ENCODE measurements at regions not wholly inside any gene's neighbourhood (a gene's known extent, or its start where the extent isn't known, plus 50 kb on each side); places are given as distances from the start of the nearest gene placed in this dataset.
A peak's percentile ranks its signal among the peaks of the same experiment; 100 is the strongest.
"Not testable (repeated sequence)": the region's sequence is repeated elsewhere in the genome, so short reads cannot be mapped to it uniquely, and the experiment has no call there.

GRCh38 chr20:53867741-53868351 lies 202.5 kb downstream of the BCAS1 start:
- no peaks in the 10 kb centered on the region for H3K36me3 Mint-ChIP-seq (ENCODE audit: low read depth)
- no peak overlapping the region for H3K4me3 Mint-ChIP-seq
- intact Hi-C loops (cut with micrococcal nuclease): no loop called here
- peaks cover 45% of the 10 kb centered on the region for H3K4me1 Mint-ChIP-seq (ENCODE audit: low read depth)
- peak overlapping the region; percentile 39 for H3K27ac Mint-ChIP-seq
- no peaks in the 10 kb centered on the region for H3K9me3 Mint-ChIP-seq
- H3K27me3 Mint-ChIP-seq: no peaks in the 10 kb centered on the region

- Mint-ChIP-seq H3K36me3 (ENCODE audit: low read depth) (no peaks in the 10 kb centered on the region), H3K9me3 (no peaks in the 10 kb centered on the region), H3K27me3 (no peaks in the 10 kb centered on the region), H3K4me1 (ENCODE audit: low read depth) (peaks cover 44% of the 10 kb centered on the region), H3K27ac (peak overlapping the region; percentile 39), H3K4me3 (no peak overlapping the region)
- intact Hi-C loops (cut with micrococcal nuclease): no loop called here
Measured at GRCh38 chr20:53866794-53867740, 203.3 kb downstream of the BCAS1 start.

- no peaks in the 10 kb centered on the region for H3K36me3 Mint-ChIP-seq (ENCODE audit: low read depth)
- H3K27ac Mint-ChIP-seq: peak overlapping the region; percentile 39
- no peaks in the 10 kb centered on the region for H3K27me3 Mint-ChIP-seq
- no peak overlapping the region for H3K4me3 Mint-ChIP-seq
- intact Hi-C loops (cut with micrococcal nuclease): no loop called here
- no peaks in the 10 kb centered on the region for H3K9me3 Mint-ChIP-seq
- H3K4me1 Mint-ChIP-seq (ENCODE audit: low read depth): peaks cover 43% of the 10 kb centered on the region
Measured at GRCh38 chr20:53865901-53866793, 204.2 kb downstream of the BCAS1 start.

- H3K36me3 Mint-ChIP-seq (ENCODE audit: low read depth); intact Hi-C loops (cut with micrococcal nuclease); H3K4me3 Mint-ChIP-seq; H3K27me3 Mint-ChIP-seq; H3K9me3 Mint-ChIP-seq: not testable (repeated sequence)
- Mint-ChIP-seq H3K27ac (peak overlapping the region; percentile 39), H3K4me1 (ENCODE audit: low read depth) (peaks cover 49% of the 10 kb centered on the region)
Measured at GRCh38 chr20:53864765-53865683, 205.4 kb downstream of the BCAS1 start.

DNA sequence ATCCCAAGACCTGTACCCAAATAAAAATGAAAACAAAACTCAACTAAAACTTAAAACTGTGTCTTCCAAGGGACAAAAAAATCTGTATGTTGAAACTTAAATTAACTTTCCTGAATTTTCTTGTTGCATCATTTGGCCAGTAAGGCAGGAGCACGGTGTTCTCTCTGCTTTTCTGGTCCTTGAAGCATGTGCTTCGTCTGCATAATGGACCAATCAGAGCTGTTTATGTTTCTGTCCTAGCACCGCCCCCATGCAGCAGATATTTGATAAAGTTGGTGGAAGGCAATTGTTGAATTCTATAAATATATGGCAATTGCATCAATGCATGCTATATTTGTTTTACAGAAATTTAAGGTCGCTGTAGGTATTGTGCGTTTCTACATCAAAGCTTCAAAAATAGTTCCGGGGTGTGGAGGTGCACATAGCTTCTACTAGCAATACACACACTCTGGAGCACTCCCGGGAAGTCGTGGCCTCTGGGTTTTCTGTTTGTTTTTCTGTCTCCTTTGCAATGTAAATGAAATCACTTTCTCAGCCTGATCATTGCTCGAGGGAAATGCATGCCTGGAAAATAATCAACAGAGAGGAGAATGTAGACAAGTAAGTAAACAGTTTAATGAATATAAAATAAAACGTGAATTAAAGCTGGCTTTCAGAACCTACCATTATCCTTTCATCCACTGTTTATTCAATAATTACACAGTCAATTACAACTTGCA lies 206.3 kb downstream of the BCAS1 start:
- H3K4me1 Mint-ChIP-seq (ENCODE audit: low read depth): peaks cover 42% of the 10 kb centered on the region
- H3K9me3 Mint-ChIP-seq; H3K27ac Mint-ChIP-seq; H3K4me3 Mint-ChIP-seq; H3K36me3 Mint-ChIP-seq (ENCODE audit: low read depth); H3K27me3 Mint-ChIP-seq; intact Hi-C loops (cut with micrococcal nuclease): not testable (repeated sequence)

DNA sequence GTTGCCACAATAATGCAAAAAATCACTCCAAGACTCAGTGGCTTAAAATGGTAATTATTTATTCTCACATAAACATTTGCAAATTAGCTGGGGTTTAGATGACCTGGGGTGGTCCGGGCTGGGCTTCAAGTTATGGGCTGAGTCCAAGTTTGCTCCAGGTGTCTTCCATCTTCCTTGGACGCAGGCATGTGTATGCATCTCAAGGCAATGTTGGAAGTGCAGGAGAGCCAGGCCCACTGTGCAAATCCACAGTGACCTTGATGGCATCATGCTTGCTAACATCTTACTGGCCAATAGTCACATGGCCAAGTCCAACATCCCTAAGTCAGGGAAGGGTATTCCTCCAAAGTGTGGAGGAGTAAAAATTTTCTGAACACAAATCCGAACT lies 206.9 kb downstream of the BCAS1 start:
- peaks cover 41% of the 10 kb centered on the region for H3K4me1 Mint-ChIP-seq (ENCODE audit: low read depth)
- H3K27me3 Mint-ChIP-seq; H3K27ac Mint-ChIP-seq; H3K4me3 Mint-ChIP-seq; H3K36me3 Mint-ChIP-seq (ENCODE audit: low read depth); H3K9me3 Mint-ChIP-seq; intact Hi-C loops (cut with micrococcal nuclease): not testable (repeated sequence)

- H3K4me3 Mint-ChIP-seq; H3K27ac Mint-ChIP-seq; intact Hi-C loops (cut with micrococcal nuclease); H3K27me3 Mint-ChIP-seq; H3K36me3 Mint-ChIP-seq (ENCODE audit: low read depth); H3K9me3 Mint-ChIP-seq: not testable (repeated sequence)
- peaks cover 43% of the 10 kb centered on the region for H3K4me1 Mint-ChIP-seq (ENCODE audit: low read depth)
Measured at GRCh38 chr20:53863039-53863438, 207.4 kb downstream of the BCAS1 start.

DNA sequence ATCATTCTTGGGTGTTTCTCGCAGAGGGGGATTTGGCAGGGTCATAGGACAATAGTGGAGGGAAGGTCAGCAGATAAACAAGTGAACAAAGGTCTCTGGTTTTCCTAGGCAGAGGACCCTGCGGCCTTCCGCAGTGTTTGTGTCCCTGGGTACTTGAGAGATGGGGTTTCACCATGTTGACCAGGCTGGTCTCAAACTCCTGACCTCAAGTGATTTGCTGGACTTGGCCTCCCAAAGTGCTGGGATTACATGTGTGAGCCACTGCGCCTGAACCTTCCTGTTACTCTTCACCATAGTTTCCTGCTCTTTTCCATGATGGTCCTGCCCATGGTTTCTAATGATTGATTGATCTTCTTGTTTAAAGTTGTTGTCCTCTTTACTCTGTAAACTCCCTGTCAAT lies 207.9 kb downstream of the BCAS1 start:
- H3K4me3 Mint-ChIP-seq; H3K9me3 Mint-ChIP-seq; intact Hi-C loops (cut with micrococcal nuclease); H3K36me3 Mint-ChIP-seq (ENCODE audit: low read depth); H3K27ac Mint-ChIP-seq; H3K27me3 Mint-ChIP-seq: not testable (repeated sequence)
- H3K4me1 Mint-ChIP-seq (ENCODE audit: low read depth): peaks cover 48% of the 10 kb centered on the region

DNA sequence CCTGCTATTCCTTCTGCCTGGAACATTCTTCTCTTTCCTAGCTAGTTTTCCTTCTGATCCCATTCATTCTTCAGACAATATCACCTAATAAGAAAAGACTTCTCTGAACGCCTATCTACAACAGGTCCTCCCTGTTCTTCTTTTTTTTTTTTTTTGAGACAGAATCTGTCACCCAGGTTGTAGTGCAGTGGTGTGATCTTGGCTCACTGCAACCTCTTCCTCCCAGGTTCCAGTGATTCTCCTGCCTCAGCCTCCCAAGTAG lies 208.3 kb downstream of the BCAS1 start:
- peaks cover 45% of the 10 kb centered on the region for H3K4me1 Mint-ChIP-seq (ENCODE audit: low read depth)
- not testable (repeated sequence) for H3K27ac Mint-ChIP-seq; H3K36me3 Mint-ChIP-seq (ENCODE audit: low read depth)

DNA sequence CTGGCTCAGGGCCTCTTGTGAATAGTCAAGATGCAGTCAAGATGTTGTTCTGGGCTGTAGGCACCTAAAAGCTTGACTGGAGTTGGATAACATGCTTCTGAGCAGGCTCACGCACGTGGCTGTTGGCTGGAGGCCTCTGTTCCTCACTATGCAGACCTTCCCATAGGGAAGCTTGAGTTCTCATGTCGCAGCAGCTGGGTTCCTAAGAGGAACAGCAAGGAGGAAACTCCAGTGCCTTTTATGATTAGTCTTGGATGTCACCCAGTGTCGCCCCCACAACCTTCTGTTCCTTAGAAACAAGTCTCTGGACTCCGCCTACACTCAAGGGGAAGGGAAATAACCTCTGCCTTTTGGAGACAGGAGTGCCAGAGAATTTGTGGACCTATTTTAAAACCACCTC lies 210.7 kb downstream of the BCAS1 start:
- Mint-ChIP-seq H3K4me1 (ENCODE audit: low read depth) (peaks cover 45% of the 10 kb centered on the region), H3K27ac (peak overlapping the region; percentile 65), H3K36me3 (ENCODE audit: low read depth) (no peaks in the 10 kb centered on the region), H3K4me3 (no peak overlapping the region), H3K27me3 (no peaks in the 10 kb centered on the region), H3K9me3 (no peaks in the 10 kb centered on the region)
- intact Hi-C loops (cut with micrococcal nuclease): loop anchor here (10.0 kb wide), 1 partner anchor 285 kb away; no protein-coding TSS in a partner anchor

More for the DNA sequence above, 208.3 kb downstream of the BCAS1 start:
- H3K4me3 Mint-ChIP-seq; H3K27me3 Mint-ChIP-seq; H3K9me3 Mint-ChIP-seq; intact Hi-C loops (cut with micrococcal nuclease): not testable (repeated sequence)

DNA sequence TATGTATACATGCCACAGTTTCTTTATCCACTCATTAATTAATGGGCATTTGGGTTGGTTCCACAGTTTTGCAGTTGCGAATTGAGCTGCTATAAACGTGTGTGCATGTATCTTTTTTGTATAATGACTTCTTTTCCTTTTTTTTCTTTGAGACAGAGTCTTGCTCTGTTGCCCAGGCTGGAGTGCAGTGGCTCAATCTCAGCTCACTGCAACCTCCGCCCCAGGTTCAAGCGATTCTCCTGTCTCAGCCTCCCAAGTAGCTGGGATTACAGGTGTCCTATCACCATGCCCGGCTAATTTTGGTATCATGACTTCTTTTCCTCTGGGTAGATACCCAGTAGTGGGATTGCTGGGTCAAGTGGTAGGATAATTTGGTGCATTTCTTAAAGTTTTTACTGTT lies 211.4 kb downstream of the BCAS1 start:
- not testable (repeated sequence) for H3K27me3 Mint-ChIP-seq; H3K27ac Mint-ChIP-seq; H3K9me3 Mint-ChIP-seq; H3K36me3 Mint-ChIP-seq (ENCODE audit: low read depth); H3K4me3 Mint-ChIP-seq
- intact Hi-C loops (cut with micrococcal nuclease): loop anchor here (10.0 kb wide), 1 partner anchor 284 kb away; no protein-coding TSS in a partner anchor
- peaks cover 45% of the 10 kb centered on the region for H3K4me1 Mint-ChIP-seq (ENCODE audit: low read depth)

DNA sequence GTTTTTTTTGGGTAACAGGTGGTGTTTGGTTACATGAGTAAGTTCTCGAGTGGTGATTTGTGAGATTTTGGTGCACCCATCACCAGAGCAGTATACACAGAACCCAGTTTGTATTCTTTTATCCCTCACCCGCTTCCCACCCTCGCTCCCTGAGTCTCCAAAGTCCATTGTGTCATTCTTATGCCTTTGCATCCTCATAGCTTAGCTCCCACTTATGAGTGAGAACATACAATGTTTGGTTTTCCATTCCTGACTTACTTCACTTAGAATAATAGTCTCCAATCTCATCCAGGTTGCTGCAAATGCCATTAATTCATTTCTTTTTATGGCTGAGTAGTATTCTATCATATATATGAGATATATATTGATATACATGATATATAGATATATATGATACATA lies 211.9 kb downstream of the BCAS1 start:
- not testable (repeated sequence) for H3K4me3 Mint-ChIP-seq; H3K27ac Mint-ChIP-seq; H3K9me3 Mint-ChIP-seq; H3K36me3 Mint-ChIP-seq (ENCODE audit: low read depth); H3K27me3 Mint-ChIP-seq
- H3K4me1 Mint-ChIP-seq (ENCODE audit: low read depth): peaks cover 45% of the 10 kb centered on the region
- intact Hi-C loops (cut with micrococcal nuclease): loop anchor here (10.0 kb wide), 1 partner anchor 284 kb away; no protein-coding TSS in a partner anchor
